Gastrocnemius medialis (tissue), 4 donors: ENCODE measurements at regions not wholly inside any gene's neighbourhood (a gene's known extent, or its start where the extent isn't known, plus 50 kb on each side); places are given as distances from the start of the nearest gene placed in this dataset.

ENCODE experiments used
- POLR2A ChIP-seq, 2 donors: fragments of 450-650 bp; IDR thresholded peaks; one replicate each; pipeline ENCODE4 v1.6.1; 2017; ENCODE audit warnings: antibody characterized with exemption in 2 of 2, mild to moderate bottlenecking in 2 of 2, moderate library complexity in 2 of 2
- TF ChIP-seq, protein P1 (sequence below), 5 experiments: fragments of 450-650 bp in 3 of 5; fragments of 200-600 bp in 2 of 5; sonication (generic) in 2 of 5; IDR thresholded peaks in 4 of 5; conservative IDR thresholded peaks in 1 of 5; 1 replicate in 4 of 5; 2 replicates in 1 of 5; pipeline ENCODE4 v1.5.1; 2016 to 2019; ENCODE audit warnings: antibody characterized with exemption in 5 of 5, mild to moderate bottlenecking in 3 of 5, moderate library complexity in 3 of 5

DNA sequence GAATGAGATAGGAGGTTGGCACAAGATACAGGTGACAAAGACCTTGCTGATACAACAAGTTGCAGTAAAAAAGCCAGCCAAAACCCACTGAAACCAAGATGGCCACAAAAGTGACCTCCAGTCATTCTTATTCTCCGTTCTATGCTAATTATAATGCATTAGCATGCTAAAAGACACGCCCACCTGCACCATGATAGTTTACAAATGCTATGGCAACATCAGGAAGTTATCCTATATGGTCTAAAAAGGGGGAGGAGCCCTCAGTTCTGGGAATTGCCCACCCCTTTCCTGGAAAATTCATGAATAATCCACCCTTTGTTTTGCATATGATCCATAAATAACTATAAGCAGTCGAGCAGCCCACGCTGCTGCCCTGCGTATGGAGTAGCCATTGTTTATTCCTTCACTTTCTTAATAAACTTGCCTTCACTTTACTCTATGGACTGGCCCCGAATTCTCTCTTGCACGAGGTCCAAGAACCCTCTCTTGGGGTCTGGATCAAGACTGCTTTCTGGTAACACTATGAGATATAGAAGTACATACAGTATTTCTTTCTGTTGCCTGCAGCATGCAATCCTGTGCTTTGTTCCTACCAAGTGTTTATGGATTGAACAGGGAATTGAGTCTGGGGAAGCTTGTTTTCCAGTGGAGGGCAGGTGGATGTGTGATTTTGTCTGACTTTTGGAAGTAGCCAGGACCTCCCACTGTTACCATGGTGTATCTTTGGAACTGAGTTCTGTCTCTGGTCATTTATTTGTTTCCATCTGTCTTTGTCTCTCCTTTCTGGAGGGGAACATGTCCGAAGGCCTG, 72.0 kb upstream of the TGM3 start:
- TF ChIP-seq POLR2A (IDR thresholded peaks at IDR 0.05), result no peak
- TF ChIP-seq, protein P1, sequence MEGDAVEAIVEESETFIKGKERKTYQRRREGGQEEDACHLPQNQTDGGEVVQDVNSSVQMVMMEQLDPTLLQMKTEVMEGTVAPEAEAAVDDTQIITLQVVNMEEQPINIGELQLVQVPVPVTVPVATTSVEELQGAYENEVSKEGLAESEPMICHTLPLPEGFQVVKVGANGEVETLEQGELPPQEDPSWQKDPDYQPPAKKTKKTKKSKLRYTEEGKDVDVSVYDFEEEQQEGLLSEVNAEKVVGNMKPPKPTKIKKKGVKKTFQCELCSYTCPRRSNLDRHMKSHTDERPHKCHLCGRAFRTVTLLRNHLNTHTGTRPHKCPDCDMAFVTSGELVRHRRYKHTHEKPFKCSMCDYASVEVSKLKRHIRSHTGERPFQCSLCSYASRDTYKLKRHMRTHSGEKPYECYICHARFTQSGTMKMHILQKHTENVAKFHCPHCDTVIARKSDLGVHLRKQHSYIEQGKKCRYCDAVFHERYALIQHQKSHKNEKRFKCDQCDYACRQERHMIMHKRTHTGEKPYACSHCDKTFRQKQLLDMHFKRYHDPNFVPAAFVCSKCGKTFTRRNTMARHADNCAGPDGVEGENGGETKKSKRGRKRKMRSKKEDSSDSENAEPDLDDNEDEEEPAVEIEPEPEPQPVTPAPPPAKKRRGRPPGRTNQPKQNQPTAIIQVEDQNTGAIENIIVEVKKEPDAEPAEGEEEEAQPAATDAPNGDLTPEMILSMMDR (IDR thresholded peaks at IDR 0.05 in 4 of 5, conservative IDR thresholded peaks at IDR 0.05 in 1 of 5), result no peak
